NCI-H2227 (cell line): ENCODE measurements at regions not wholly inside any gene's neighbourhood (a gene's known extent, or its start where the extent isn't known, plus 50 kb on each side); places are given as distances from the start of the nearest gene placed in this dataset.

Experiments
- DNase-seq: peaks from one replicate; lab custom pipeline; 2025; ENCODE audit not compliant: unreplicated experiment; lab: John Stamatoyannopoulos, UW

- DNase-seq = no peak
These were observed 850.6 kb upstream of the WWC1 start for GRCh38 chr5:167440846-167441245.

DNA sequence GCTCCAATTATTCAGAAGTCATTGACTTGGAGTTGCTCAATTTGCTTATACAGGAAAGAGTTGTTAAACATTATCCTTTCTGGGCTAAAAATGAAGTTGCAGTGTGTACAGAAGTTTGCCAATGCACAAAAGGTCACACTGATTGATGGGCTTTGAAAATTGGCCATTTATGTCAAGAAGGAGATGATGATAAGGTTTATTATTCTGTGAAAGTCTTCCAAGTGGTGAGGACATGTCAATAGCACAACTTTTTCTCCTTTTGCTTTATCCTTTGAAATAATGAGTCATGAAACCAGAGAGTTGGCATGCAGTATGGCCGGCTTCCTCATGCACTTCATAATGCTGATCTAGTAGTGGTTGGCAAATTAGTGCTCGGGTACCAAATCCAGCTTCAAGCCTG is 848.5 kb upstream of the WWC1 start:
- DNase-seq = no peak

DNA sequence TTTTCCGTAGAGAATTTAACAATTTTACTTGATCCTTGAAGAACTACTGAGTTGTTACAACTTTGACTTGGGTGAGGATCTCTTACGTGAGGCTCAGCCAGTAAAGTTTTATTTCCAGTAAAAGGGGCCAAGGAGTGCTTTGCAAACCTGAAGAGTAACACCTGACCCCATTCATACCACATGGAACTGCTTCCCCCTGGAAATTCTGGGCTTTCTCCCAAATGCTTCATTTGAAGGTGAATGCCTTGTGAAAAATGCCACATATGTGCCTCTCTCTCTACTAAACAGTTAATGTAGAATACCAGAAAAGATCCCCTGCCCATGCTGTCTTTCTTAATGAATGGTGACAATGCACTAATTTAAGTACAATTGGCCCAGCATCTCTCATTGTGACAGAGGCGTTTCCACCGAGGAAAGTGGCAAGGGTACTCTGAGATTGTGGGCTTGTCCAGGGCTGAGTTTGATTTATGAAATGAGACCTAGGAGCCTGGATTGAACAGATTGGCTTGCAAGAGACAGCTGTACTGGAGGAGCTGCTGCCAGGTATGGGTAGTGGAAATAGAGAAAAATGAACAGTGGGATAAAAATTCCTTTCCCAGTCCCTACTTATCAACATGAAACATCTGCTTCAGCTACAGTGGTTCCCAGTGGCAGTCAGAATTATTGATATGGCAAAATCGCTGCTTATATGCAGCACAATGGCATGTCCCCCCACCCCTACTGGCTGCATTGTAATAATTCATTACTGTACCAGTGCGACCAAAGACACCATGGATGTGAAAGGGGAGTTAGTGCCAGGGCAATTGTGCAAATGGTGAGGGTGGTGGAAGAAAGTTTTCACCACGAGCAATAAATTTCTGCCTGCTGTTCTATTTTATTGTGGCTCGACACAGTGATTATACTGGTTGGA is 843.7 kb upstream of the WWC1 start:
- DNase-seq = no peak

- DNase-seq = no peak
These were observed 843.1 kb upstream of the WWC1 start for GRCh38 chr5:167448376-167448775.

DNA sequence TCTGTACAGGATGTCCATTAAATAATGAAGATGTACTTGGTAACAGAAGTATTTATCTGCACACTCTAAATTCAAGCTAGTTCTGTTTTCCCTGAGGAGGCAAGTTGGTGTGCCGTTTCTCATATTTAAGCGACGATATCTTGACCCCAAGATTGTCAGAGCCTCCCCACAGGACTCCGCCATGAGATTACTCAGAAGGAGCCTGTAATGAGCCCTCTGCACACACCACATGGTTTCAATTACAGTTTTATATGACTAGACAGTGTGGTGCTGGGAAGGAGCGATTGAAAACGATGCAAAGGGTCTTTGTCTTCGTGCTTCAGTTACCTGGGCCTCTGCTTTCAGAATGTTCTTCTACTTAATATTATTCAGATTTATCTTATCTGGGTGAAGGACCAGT is 840.4 kb upstream of the WWC1 start:
- no peak for DNase-seq

DNA sequence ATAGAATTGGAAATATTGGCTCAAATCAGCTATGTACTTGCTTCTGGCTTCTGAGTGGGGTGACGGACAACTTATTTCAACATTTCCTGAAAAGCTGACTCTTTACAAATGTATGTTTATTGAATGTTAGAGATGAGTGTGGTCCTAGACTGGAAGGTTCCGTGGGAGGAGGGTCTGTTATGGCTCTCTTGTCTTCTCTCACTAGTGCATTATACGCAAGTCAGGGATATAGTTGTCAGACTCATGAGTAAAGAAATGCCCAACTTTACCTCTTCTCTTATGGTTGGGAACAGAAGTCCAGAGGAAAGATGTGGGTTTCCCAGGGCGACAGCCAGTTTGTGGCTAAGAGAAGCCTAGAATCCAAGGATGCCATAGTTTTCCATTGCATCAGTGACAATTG is 839.3 kb upstream of the WWC1 start:
- DNase-seq = no peak

DNA sequence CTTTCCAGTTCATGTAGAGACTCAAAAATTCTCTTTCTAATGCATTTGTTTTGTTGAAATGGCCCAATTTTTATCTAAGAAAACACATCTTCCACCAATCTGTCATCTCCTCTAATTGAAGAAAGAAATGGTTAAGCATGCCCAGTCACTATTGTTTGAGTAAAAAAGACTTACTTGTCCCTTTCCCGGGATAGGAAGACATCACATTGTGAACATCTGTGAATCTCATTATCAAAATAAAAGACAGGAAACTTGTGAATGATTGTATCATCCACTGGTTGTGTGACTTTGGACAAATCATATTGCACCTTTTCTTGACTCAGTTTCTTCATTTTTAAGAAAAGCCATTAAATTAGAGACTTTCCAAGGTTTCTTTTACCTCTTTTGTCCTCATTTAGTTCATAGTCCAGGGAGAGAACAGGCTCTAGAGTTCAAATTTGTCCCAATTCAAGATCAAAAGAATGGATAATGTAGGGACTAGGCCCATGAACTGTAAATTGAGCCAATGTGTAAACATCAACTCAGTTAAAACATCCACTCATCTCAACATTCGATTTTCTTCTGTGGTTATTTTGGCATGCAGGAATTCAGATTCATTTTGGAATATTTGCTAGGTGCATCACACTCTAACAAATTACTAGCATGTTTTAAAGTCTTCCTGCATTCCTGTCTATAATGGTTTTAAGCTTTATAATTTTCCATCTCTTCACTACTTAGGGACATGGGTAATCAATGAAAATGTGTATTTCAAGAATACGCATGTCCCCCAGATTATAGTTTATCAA is 838.0 kb upstream of the WWC1 start:
- no peak for DNase-seq

- no peak for DNase-seq
These were observed 833.0 kb upstream of the WWC1 start for GRCh38 chr5:167458412-167458811.

- no peak for DNase-seq
These were observed 830.9 kb upstream of the WWC1 start for GRCh38 chr5:167460449-167461020.

DNA sequence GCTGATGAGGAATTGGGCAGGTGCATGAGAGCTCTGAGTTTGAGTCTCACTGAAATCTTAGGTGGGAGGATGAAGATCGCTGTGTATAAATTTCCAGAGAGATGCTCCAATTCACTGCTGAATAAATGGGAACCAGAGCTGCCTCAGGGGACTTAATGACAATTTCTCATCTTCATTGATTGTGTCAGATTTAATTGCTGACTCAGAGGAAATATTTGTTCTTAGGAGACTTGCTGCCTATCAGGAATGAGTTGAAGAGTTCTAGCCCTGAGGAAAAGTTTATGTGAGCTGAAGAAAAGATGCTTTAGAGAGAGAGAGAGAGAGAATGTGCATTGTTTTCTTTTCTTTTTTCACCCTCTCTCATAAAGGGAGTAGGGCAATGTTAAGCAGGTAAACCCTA is 827.5 kb upstream of the WWC1 start:
- DNase-seq = no peak

DNA sequence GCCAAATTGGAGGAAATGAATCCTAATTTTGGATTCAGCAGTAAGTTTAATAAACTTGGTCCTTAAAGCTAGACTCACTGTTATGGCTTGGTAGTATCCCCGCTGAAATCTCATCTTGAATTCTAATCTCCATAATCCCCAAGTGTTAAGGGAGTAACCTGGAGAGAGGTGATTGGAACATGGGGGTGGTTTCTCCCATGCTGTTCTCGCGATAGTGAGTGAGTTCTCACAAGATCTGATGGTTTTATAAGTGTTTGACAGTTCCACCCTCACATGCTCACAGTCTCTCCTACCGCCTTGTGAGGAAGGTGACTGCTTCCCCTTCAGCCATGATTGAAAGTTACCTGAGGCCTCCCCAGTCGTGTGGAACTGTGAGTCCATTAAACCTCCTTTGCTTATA is 824.5 kb upstream of the WWC1 start:
- DNase-seq = no peak

DNA sequence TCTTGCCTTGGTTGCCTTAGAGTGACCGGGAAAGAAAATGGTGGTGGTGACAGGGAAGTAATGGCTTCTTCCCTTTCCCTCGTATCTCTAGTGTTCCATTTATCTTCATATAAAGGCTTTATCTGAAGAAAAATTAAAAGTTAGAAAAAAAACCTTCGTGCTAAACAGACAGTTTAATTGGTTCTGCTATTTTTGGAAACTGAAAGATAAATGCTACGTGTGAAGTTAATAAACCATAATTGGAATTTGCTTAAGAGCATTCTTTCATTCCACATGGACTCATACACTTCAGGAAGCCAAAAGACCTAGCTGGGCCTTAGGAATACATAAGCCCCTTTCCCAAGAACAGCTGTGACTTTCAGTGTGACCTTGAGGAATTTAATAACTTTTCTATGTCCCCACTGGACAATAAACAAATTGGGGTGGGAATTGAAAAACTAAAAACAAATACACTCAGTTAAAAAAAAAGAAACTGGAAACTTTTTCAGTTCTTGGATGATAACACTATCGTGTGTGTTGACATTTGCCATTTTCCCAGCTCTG is 818.8 kb upstream of the WWC1 start:
- DNase-seq = no peak

GRCh38 chr5:167478188-167478587 is 813.3 kb upstream of the WWC1 start:
- DNase-seq = no peak

DNA sequence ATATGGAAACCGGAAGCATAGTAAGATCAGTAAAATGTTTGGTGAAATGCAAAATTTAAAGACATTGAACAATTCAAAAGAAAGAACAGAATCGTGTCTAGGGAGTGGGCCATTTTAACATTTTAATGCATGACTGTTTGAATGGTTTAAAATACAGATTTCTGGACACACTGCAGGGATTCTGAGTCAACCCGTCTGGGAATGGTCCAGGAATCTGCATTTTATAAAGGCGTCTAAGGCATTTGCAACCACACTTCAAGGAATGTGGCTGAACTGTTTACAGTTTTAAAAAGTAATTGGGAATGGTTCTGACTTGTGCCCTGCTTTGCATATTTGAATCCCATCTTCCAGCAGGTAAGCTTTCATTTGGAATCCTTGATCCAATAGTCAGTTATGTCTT is 811.7 kb upstream of the WWC1 start:
- no peak for DNase-seq

DNA sequence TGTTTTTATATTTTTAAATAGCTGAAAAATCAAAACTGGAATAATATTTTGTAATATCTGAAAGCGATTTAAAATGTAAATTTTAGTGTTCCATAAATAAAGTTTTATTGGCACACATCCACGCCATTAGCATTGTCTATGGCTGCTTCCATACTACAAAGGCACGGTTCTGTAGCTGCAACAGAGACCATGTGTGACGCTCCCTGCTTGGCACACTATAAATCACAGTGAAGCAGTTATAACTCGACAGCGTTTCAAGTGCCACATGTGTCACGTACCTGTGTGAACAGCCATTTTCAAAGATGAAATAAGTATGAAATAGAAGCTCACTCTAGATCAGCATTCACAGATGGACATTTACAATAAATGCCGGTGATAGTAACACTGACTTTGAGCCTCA is 810.1 kb upstream of the WWC1 start:
- no peak for DNase-seq

- DNase-seq = no peak
These were observed 808.9 kb upstream of the WWC1 start for GRCh38 chr5:167482555-167482954.

DNA sequence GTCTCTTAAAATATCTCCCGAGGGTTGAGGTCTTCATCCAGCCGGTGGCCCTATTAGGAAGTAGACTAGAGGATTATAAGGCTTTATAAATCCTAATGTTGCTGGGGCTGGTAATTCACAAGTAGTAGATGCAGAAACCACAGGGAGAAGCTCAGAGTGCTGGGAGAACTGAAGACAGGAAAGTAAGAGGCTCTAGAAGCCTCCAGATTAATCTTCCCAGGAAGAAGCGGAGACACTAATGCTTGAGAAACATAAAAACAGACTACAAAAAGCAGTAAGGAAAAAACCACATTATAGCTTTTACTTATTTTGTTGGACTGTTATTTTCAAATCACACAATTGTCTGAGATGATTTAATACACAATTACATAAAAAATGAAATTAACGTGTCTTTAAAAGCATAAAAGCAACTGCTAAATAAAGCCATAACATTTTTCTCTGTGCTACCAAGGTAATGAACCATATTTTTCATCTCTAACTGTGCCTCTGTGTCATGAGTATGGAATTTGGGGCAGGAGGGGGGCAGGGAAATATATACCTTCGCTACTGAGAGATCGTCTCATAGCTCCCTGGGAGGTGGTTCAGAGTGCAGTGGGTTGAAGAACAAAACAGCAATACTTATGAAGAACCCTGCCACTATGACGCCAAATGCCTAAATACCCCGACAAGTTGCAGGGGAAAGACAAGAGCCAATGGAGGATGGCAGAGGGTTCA is 806.2 kb upstream of the WWC1 start:
- no peak for DNase-seq

- DNase-seq = no peak
These were observed 803.1 kb upstream of the WWC1 start for GRCh38 chr5:167488371-167488770.

DNA sequence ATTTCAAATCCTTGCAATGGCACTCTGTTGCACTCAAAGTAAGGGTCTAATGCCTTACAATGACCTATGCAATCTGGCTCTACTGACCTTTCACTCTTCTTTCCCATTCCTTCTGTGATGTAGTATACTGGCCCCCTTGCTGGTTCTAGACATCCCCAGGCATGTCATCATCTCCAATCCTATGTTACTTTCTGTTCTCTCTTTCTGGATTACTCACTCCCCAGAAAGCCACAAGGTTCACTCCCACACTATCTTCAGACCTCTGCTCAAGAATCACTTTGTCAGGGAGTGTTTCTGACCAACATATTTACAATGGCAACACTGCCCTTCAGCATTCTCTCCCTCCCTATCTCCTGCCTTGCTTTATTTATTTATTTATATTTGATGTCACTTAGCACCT is 802.2 kb upstream of the WWC1 start:
- DNase-seq = no peak

GRCh38 chr5:167503926-167504720 is 787.3 kb upstream of the WWC1 start:
- DNase-seq = no peak
